ENCODE measurements at regions not wholly inside any gene's neighbourhood (a gene's known extent, or its start where the extent isn't known, plus 50 kb on each side); places are given as distances from the start of the nearest gene placed in this dataset.
A peak's percentile ranks its signal among the peaks of the same experiment; 100 is the strongest.

- Histone ChIP-seq H3K27me3 (ENCODE audit: control insufficient read depth, insufficient read depth) (no peaks in the 10 kb centered on the region), H3K4me1 (ENCODE audit: control insufficient read depth, insufficient read depth, low read length) (no peaks in the 10 kb centered on the region), H3K27ac (ENCODE audit: low read length) (no peak overlapping the region), H3K4me3 (ENCODE audit: low read length) (no peak overlapping the region), H3K9me3 (ENCODE audit: control insufficient read depth, low read length) (no peaks in the 10 kb centered on the region)
- WGBS, result 59% methylated on average over 2 of the region's 2 CpGs
- ATAC-seq (no peak), DNase-seq (no peak)
- intact Hi-C loops (cut with DNase I), result loop anchor here in 3 of 4 donors (5.0 to 10.0 kb wide), 3 partner anchors 700 to 802 kb away; partner anchors contain the start of gene PRICKLE1 (in 2 of the 3)
Observed at GRCh38 chr12:43284486-43285158, 267.4 kb downstream of the ADAMTS20 start.

GRCh38 chr12:43283206-43283605 is 268.8 kb downstream of the ADAMTS20 start:
- ATAC-seq, result no peak
- Histone ChIP-seq H3K27ac (ENCODE audit: low read length) (no peak overlapping the region), H3K9me3 (ENCODE audit: control insufficient read depth, low read length) (no peaks in the 10 kb centered on the region), H3K4me1 (ENCODE audit: control insufficient read depth, insufficient read depth, low read length) (no peaks in the 10 kb centered on the region), H3K4me3 (ENCODE audit: low read length) (no peak overlapping the region), H3K27me3 (ENCODE audit: control insufficient read depth, insufficient read depth) (no peaks in the 10 kb centered on the region)
- no peak for DNase-seq
- intact Hi-C loops (cut with DNase I), result loop anchor here in 3 of 4 donors (5.0 to 10.0 kb wide), 3 partner anchors 698 to 801 kb away; partner anchors contain the start of gene PRICKLE1 (in 2 of the 3)

DNA sequence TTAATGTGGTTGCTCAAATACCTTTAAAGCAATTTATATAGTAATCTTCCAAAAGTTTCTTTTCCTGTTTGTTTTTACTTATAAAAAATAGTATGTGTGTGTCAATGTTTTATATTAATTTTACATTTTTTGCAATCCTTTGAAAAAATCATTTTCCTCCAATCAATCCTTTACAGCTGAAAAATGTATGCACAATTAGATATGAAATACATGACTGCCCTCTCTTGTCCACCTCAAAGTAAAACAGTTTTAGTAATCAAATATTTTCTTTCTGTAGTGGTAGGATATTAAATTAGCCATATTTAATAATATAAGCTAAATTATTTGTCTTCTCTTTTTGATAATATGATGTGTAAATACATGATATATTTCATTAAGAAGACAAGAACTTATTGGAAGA is 269.9 kb downstream of the ADAMTS20 start:
- H3K27ac ChIP-seq (ENCODE audit: low read length), result no peak overlapping the region
- no peaks in the 10 kb centered on the region for H3K4me1 ChIP-seq (ENCODE audit: control insufficient read depth, insufficient read depth, low read length)
- DNase-seq, result no peak
- H3K4me3 ChIP-seq (ENCODE audit: low read length), result no peak overlapping the region
- no peaks in the 10 kb centered on the region for H3K9me3 ChIP-seq (ENCODE audit: control insufficient read depth, low read length)
- intact Hi-C loops (cut with DNase I), result loop anchor here in 3 of 4 donors (5.0 to 10.0 kb wide), 3 partner anchors 697 to 800 kb away; partner anchors contain the start of gene PRICKLE1 (in 2 of the 3)
- H3K27me3 ChIP-seq (ENCODE audit: control insufficient read depth, insufficient read depth), result no peaks in the 10 kb centered on the region
- no peak for ATAC-seq

DNA sequence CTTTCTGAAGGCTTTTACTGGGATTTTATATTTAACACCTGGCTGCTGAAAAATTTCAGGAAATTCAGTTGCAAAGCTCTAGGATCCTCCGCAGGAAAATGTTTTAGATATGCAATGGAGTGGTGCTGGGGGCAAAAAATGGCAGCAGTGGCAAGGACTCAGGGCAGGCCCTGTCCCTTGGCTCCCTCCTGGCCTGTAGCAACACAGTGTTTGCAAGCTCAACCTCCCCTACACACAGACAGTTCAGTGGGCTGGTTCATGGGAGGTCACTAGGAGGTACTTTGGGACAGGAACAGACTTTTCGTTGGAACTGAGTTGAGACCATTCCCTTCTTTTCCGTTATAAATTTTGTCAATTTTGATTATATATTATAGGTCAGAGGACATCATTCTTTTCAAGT is 270.4 kb downstream of the ADAMTS20 start:
- intact Hi-C loops (cut with DNase I), result loop anchor here in 3 of 4 donors (5.0 to 10.0 kb wide), 3 partner anchors 697 to 799 kb away; partner anchors contain the start of gene PRICKLE1 (in 2 of the 3)
- H3K27ac ChIP-seq (ENCODE audit: low read length), result no peak overlapping the region
- DNase-seq, result no peak
- ATAC-seq, result peak in 1 of 2 donors; percentile 50
- WGBS, result 63% methylated on average over 3 of the region's 3 CpGs
- no peak overlapping the region for H3K4me3 ChIP-seq (ENCODE audit: low read length)
- H3K4me1 ChIP-seq (ENCODE audit: control insufficient read depth, insufficient read depth, low read length), result no peaks in the 10 kb centered on the region
- no peaks in the 10 kb centered on the region for H3K27me3 ChIP-seq (ENCODE audit: control insufficient read depth, insufficient read depth)
- no peaks in the 10 kb centered on the region for H3K9me3 ChIP-seq (ENCODE audit: control insufficient read depth, low read length)

DNA sequence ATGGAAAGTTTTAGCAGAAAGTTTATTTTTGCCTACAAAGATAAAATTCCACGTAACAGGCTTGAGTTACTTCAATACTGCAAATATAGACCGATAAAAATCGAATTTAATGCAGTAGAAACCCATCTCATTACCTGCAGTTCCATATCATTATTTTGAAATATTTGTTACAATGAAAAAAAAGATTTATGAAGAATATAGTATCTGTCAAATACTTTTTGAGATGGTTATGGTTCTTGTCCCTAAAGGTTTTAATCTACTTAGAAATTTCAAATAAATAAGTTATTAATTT is 273.5 kb downstream of the ADAMTS20 start:
- DNase-seq, result no peak

GRCh38 chr12:43277651-43278540 is 274.1 kb downstream of the ADAMTS20 start:
- H3K4me3 ChIP-seq (ENCODE audit: low read length), result no peak overlapping the region
- no peak overlapping the region for H3K27ac ChIP-seq (ENCODE audit: low read length)
- ATAC-seq (peak in 1 of 2 donors; percentile 65), DNase-seq (no peak)
- no peaks in the 10 kb centered on the region for H3K9me3 ChIP-seq (ENCODE audit: control insufficient read depth, low read length)
- H3K4me1 ChIP-seq (ENCODE audit: control insufficient read depth, insufficient read depth, low read length), result no peaks in the 10 kb centered on the region
- intact Hi-C loops (cut with DNase I), result loop anchor here in 1 of 4 donors (10.0 kb wide), 1 partner anchor 683 kb away; no protein-coding TSS in a partner anchor
- WGBS, result 73% methylated on average over 7 of the region's 7 CpGs
- no peaks in the 10 kb centered on the region for H3K27me3 ChIP-seq (ENCODE audit: control insufficient read depth, insufficient read depth)

More for the DNA sequence above, 273.5 kb downstream of the ADAMTS20 start:
- intact Hi-C loops (cut with DNase I), result loop anchor here in 1 of 4 donors (10.0 kb wide), 1 partner anchor 684 kb away; no protein-coding TSS in a partner anchor
- no peak for ATAC-seq
- H3K4me1 ChIP-seq (ENCODE audit: control insufficient read depth, insufficient read depth, low read length), result no peaks in the 10 kb centered on the region
- no peaks in the 10 kb centered on the region for H3K9me3 ChIP-seq (ENCODE audit: control insufficient read depth, low read length)
- H3K27me3 ChIP-seq (ENCODE audit: control insufficient read depth, insufficient read depth), result no peaks in the 10 kb centered on the region
- H3K27ac ChIP-seq (ENCODE audit: low read length), result no peak overlapping the region
- WGBS, result 76% methylated on average over 3 of the region's 3 CpGs
- H3K4me3 ChIP-seq (ENCODE audit: low read length), result no peak overlapping the region

DNA sequence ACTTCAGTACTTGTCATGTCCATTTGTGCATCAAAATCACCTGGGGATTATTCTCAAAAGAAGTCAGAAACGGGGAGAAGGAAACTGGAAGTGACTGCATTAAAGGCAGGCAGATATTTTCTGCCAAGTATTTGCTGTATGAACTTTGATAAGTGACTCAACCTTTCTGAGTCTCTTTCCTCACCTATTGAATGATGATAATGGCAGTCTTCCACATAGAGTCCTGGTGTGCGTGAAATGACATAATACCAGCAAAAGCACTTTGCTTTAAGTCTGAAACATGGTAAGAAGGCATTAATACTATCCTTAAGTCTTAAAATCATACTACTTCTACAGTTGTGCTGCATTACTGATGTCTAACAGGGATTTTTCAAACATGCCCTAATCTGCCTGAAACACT is 278.5 kb downstream of the ADAMTS20 start:
- 70% methylated on average over 2 of the region's 2 CpGs for WGBS
- no peak overlapping the region for H3K4me3 ChIP-seq (ENCODE audit: low read length)
- no peaks in the 10 kb centered on the region for H3K9me3 ChIP-seq (ENCODE audit: control insufficient read depth, low read length)
- ATAC-seq, result no peak
- no peak overlapping the region for H3K27ac ChIP-seq (ENCODE audit: low read length)
- DNase-seq, result no peak
- no peaks in the 10 kb centered on the region for H3K4me1 ChIP-seq (ENCODE audit: control insufficient read depth, insufficient read depth, low read length)
- intact Hi-C loops (cut with DNase I), result loop anchor here in 1 of 4 donors (10.0 kb wide), 1 partner anchor 679 kb away; no protein-coding TSS in a partner anchor
- H3K27me3 ChIP-seq (ENCODE audit: control insufficient read depth, insufficient read depth), result no peaks in the 10 kb centered on the region

DNA sequence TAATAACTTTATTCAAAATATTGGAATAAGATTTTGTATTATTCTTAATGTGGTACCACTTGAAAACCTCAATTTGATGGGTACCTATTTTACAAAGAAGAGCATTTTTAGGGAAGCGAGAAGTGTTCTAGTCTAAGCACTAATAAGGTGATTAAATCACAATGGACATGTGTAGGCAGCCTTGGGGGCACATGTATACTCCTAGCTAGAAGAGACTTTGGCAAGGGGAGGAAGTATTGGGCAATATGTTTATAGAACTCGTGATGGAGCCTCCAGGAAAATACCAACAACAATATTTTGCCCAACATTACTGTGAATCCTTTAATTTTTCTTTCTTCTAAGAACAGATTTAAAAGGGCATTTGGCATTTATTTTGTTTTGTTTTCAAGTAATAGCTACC is 280.3 kb downstream of the ADAMTS20 start:
- Histone ChIP-seq H3K27me3 (ENCODE audit: control insufficient read depth, insufficient read depth) (no peaks in the 10 kb centered on the region), H3K4me3 (ENCODE audit: low read length) (no peak overlapping the region), H3K27ac (ENCODE audit: low read length) (no peak overlapping the region), H3K4me1 (ENCODE audit: control insufficient read depth, insufficient read depth, low read length) (no peaks in the 10 kb centered on the region), H3K9me3 (ENCODE audit: control insufficient read depth, low read length) (no peaks in the 10 kb centered on the region)
- no peak for DNase-seq
- WGBS, result 84% methylated on average over 2 of the region's 2 CpGs
- intact Hi-C loops (cut with DNase I), result loop anchor here in 1 of 4 donors (10.0 kb wide), 1 partner anchor 677 kb away; no protein-coding TSS in a partner anchor
- no peak for ATAC-seq

GRCh38 chr12:43267818-43268217 is 284.2 kb downstream of the ADAMTS20 start:
- intact Hi-C loops (cut with DNase I), result no loop called here
- 31% methylated on average over 3 of the region's 3 CpGs for WGBS

DNA sequence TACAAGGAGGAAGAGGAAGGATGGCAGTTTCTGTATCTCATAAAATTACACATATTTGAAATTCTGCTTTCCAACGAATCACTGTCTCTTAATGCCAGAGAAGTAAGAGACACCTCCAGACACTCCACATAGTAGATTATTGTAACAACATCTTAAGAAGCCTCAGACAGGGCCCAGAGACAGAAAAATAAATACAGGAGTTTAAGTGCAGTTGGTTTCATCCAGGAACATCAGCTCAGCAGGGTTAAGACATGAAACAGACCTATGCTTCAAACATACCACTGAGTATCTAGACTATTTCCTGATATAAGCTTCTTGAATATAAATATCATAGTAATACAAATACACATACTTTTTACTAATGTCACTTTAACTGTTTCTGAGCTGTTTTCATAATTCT is 290.3 kb downstream of the ADAMTS20 start:
- intact Hi-C loops (cut with DNase I), result no loop called here
- H3K27ac ChIP-seq (ENCODE audit: low read length), result no peak overlapping the region
- H3K27me3 ChIP-seq (ENCODE audit: control insufficient read depth, insufficient read depth), result no peaks in the 10 kb centered on the region
- WGBS, result 42% methylated on average over 1 of the region's 1 CpG
- H3K9me3 ChIP-seq (ENCODE audit: control insufficient read depth, low read length), result no peaks in the 10 kb centered on the region
- DNase-seq (no peak), ATAC-seq (no peak)
- H3K4me1 ChIP-seq (ENCODE audit: control insufficient read depth, insufficient read depth, low read length), result no peaks in the 10 kb centered on the region
- no peak overlapping the region for H3K4me3 ChIP-seq (ENCODE audit: low read length)

More at GRCh38 chr12:43267818-43268217, 284.2 kb downstream of the ADAMTS20 start:
- ATAC-seq (peak; percentile 48 to 84), DNase-seq (no peak)
- H3K9me3 ChIP-seq (ENCODE audit: control insufficient read depth, low read length), result no peaks in the 10 kb centered on the region
- no peak overlapping the region for H3K27ac ChIP-seq (ENCODE audit: low read length)
- no peak overlapping the region for H3K4me3 ChIP-seq (ENCODE audit: low read length)
- H3K27me3 ChIP-seq (ENCODE audit: control insufficient read depth, insufficient read depth), result no peaks in the 10 kb centered on the region
- H3K4me1 ChIP-seq (ENCODE audit: control insufficient read depth, insufficient read depth, low read length), result no peaks in the 10 kb centered on the region

DNA sequence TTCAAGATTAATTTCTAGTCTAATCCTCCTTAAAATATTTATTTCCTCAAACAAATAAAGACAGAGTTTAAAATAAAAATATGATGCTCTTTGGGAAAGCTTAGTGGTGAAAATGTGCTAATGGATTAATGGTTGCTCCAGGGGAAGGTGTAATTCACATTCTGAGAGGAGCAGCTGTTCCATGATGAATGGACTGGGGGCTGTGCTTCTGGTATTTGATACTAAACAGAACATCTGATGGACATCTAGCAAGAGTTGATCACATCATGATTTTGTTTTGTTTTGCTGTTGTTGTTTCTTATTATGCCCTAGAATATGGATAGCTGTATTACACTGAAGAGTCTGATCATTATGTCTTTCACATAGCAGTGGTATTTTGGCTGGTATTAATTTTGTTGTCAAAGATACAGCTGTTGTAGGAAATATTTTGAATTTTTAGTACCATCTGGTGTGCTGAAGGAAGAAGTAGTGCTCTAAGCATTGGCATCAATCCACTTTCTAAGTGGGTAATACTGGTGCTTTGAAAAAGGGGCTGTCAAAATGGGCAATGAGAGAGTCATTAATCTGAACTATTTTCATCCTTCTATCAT is 296.4 kb downstream of the ADAMTS20 start:
- H3K4me3 ChIP-seq (ENCODE audit: low read length), result no peak overlapping the region
- ATAC-seq (no peak), DNase-seq (no peak)
- no peaks in the 10 kb centered on the region for H3K27me3 ChIP-seq (ENCODE audit: control insufficient read depth, insufficient read depth)
- no peaks in the 10 kb centered on the region for H3K9me3 ChIP-seq (ENCODE audit: control insufficient read depth, low read length)
- H3K27ac ChIP-seq (ENCODE audit: low read length), result no peak overlapping the region
- intact Hi-C loops (cut with DNase I), result no loop called here
- no peaks in the 10 kb centered on the region for H3K4me1 ChIP-seq (ENCODE audit: control insufficient read depth, insufficient read depth, low read length)
